ENCODE measurements at regions not wholly inside any gene's neighbourhood (a gene's known extent, or its start where the extent isn't known, plus 50 kb on each side); places are given as distances from the start of the nearest gene placed in this dataset.

DNA sequence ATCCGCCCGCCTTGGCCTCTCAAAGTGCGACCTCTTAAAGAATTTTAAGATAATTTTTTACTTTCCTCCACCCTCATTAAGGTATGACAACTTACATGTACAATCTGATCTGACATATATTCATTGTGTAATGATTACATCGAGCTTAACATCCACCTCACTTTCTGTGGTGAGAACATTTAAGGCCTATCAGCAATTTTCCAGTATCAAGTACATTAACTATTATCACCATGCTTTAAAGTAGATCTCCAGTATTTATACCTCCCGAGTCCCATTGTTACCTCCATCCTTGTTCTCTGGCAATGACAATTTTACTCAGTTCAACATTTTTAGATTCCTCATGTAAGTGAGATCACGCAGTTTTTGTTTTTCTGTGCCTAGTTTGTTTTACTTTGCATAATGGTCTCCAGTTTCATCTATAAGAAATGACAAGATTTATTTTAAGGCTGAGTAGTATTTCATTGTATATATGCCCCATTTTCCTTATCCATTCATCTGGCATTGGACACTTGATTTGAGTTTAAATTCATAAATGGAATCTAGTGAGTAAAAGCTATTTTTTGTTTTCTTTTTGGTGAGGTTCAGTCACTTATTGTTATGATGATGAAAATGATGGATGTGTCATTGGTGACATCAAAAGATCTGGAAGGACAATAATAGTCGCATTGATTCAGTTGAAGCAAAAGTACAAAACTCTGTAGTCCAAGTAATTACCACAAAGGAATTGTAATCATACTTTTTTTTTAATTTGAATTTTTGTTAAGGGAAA lies 87.0 kb downstream of the OR2B2 start:
- Histone ChIP-seq H3K4me2 (ENCODE audit: low read depth, low read length) (peak overlapping the region; percentile 99), H3K4ac (ENCODE audit: low read depth, low read length) (peak overlapping the region; percentile 56; the same call in 1 of the 2 replicates), H3K36me3 (ENCODE audit: control insufficient read depth, insufficient read depth, low read length) (no peaks in the 10 kb centered on the region), H4K20me1 (ENCODE audit: insufficient read depth, low read length) (no peaks in the 10 kb centered on the region), H2AK5ac (ENCODE audit: low read depth, low read length) (no peak overlapping the region), H3K56ac (ENCODE audit: extremely low read depth, insufficient read depth, low read length) (no peak overlapping the region; the same call in 1 of the 2 replicates), H3K79me1 (ENCODE audit: low read depth in 1 of 2, low read length in 2 of 2) (peaks cover 0 to 4% of the 10 kb centered on the region in 2 experiments; a peak in 1 of 4 replicates), H3K27ac (ENCODE audit: insufficient read depth, low read length) (peak overlapping the region; percentile 80), H3K23ac (ENCODE audit: low read depth, low read length) (peak overlapping the region; percentile 59; the same call in 1 of the 2 replicates), H2AFZ (replicated peaks; ENCODE audit: low read length, poor library complexity) (no peak overlapping the region), H2BK15ac (ENCODE audit: low read depth, low read length) (no peak overlapping the region), H3K4me1 (ENCODE audit: control insufficient read depth, insufficient read depth, low read length) (peaks cover 4% of the 10 kb centered on the region; the same call in 1 of the 2 replicates), H2BK5ac (ENCODE audit: low read depth, low read length, poor library complexity, severe bottlenecking) (peak overlapping the region; percentile 83), H3K18ac (ENCODE audit: low read depth, low read length) (peak overlapping the region; percentile 71), H4K8ac (ENCODE audit: low read depth in 2 of 2, low read length in 2 of 2) (no peak overlapping the region; a peak in 1 of 4 replicates), H4K5ac (ENCODE audit: low read depth, low read length) (peak overlapping the region; percentile 66; the same call in 1 of the 2 replicates), H3K4me3 (ENCODE audit: insufficient read depth, low read depth, low read length) (peak overlapping the region; percentile 94), H3K14ac (replicated peaks; ENCODE audit: low read depth, low read length) (no peak overlapping the region; the same call in 1 of the 2 replicates), H4K91ac (ENCODE audit: insufficient read depth, low read depth, low read length) (no peak overlapping the region), H2BK120ac (ENCODE audit: low read depth, low read length) (no peak overlapping the region), H3K27me3 (ENCODE audit: control insufficient read depth, insufficient read depth, low read length) (no peaks in the 10 kb centered on the region), H2BK20ac (ENCODE audit: low read depth, low read length) (no peak overlapping the region), H3K9me3 (ENCODE audit: control insufficient read depth, insufficient read depth, low read length) (no peaks in the 10 kb centered on the region), H2AK9ac (replicated peaks; ENCODE audit: low read depth, low read length, poor library complexity) (no peak overlapping the region), H3K9me1 (ENCODE audit: insufficient read depth, low read length) (no peaks in the 10 kb centered on the region), H3K9ac (ENCODE audit: low read depth, low read length) (peak overlapping the region; percentile 87)
- in situ Hi-C loops (cut with MboI; ENCODE audit: low sequenced_read_pairs) (loop anchor here (25.0 kb wide), 1 partner anchor 1613 kb away; a partner anchor contains a TSS), dilution Hi-C loops (cut with HindIII; ENCODE audit: low sequenced_read_pairs, unreplicated experiment) (no loop called here), intact Hi-C loops (cut with micrococcal nuclease) (no loop called here)
- no peak for DNase-seq
- POLR2A ChIA-PET (ENCODE audit: unreplicated experiment): interaction anchor here (0.7 to 1.8 kb wide), 7 partner anchors 10 to 693 kb away, joined by 3 to 8 read pairs (median 4); a partner anchor contains a TSS
- no peak for ATAC-seq (ENCODE audit: low read depth)
- no CpG with 5 or more reads among the region's 7 CpGs for WGBS, 2 experiments (ENCODE audit: extremely low coverage in 2 of 2, insufficient read length in 1 of 2)
- CTCF ChIA-PET: interaction anchor here (0.5 to 2.6 kb wide), 3 partner anchors 70 to 1007 kb away, joined by 3 to 8 read pairs (median 5); no protein-coding TSS in a partner anchor
- TF ChIP-seq MAFK (IDR thresholded peaks at IDR 0.05; ENCODE audit: low read depth, low read length) (peak; percentile 35; the same call in 1 of the 2 replicates), NFE2L2 (IDR thresholded peaks at IDR 0.05; ENCODE audit: low read depth, low read length) (no peak)
- no TSS peak for BruUV-seq (replicated peaks)

Measured in IMR-90 (cell line).